CD8-positive, alpha-beta memory T cell (primary cell): ENCODE measurements at regions not wholly inside any gene's neighbourhood (a gene's known extent, or its start where the extent isn't known, plus 50 kb on each side); places are given as distances from the start of the nearest gene placed in this dataset.

ENCODE experiments used
- CTCF ChIA-PET: fragments of 350-600 bp; sonication (Branson Sonifier 250); formaldehyde crosslinking; loops from one replicate; lab custom pipeline; 2021; ENCODE audit warnings: antibody characterized with exemption; lab: Charles Lee
- POLR2A ChIA-PET: fragments of 350-600 bp; sonication (Branson Sonifier 250); formaldehyde crosslinking; loops from one replicate; lab custom pipeline; 2021; ENCODE audit warnings: antibody characterized with exemption; lab: Charles Lee
- DNase-seq, 5 donors: peaks; one replicate each; pipeline versions ENCODE4 v3.0.0 to v3.0.0-alpha.2; 2020 to 2022; ENCODE audit warnings: mixed read lengths in 1 of 5
- H3K27ac ChIP-seq: one replicate; pipeline ENCODE4 v1.7.0; 2013; ENCODE audit warnings: low read depth, mild to moderate bottlenecking, low read length, moderate library complexity
- H3K27me3 ChIP-seq: 2 replicates; pipeline ENCODE4 v1.7.0; 2013; ENCODE audit warnings: low read length, mild to moderate bottlenecking; ENCODE audit not compliant: insufficient read depth, poor library complexity, severe bottlenecking
- H3K36me3 ChIP-seq: 2 replicates; pipeline ENCODE4 v1.7.0; 2013; ENCODE audit warnings: mild to moderate bottlenecking, low read length, moderate library complexity; ENCODE audit not compliant: insufficient read depth
- H3K4me1 ChIP-seq: 2 replicates; pipeline ENCODE4 v1.7.0; 2013; ENCODE audit warnings: mild to moderate bottlenecking, low read length, moderate library complexity; ENCODE audit not compliant: insufficient read depth
- H3K4me3 ChIP-seq: 2 replicates; pipeline ENCODE4 v1.7.0; 2013; ENCODE audit warnings: mild to moderate bottlenecking, low read length
- H3K9me3 ChIP-seq: 2 replicates; pipeline ENCODE4 v1.7.0; 2013; ENCODE audit warnings: mild to moderate bottlenecking, low read length
- H3K27ac Mint-ChIP-seq, 8 donors: one replicate each; pipeline ENCODE4 v1.8.0; 2020 to 2021; ENCODE audit warnings: mixed read lengths in 8 of 8, mild to moderate bottlenecking in 6 of 8, inconsistent platforms in 3 of 8, moderate library complexity in 3 of 8
- H3K27me3 Mint-ChIP-seq, 2 donors: one replicate each; pipeline ENCODE4 v1.8.0; 2020 to 2021; ENCODE audit warnings: mixed read lengths in 2 of 2, mild to moderate bottlenecking in 1 of 2, moderate library complexity in 1 of 2
- H3K36me3 Mint-ChIP-seq, 3 donors: one replicate each; pipeline ENCODE4 v1.8.0; 2020 to 2021; ENCODE audit warnings: mixed read lengths in 3 of 3, inconsistent platforms in 1 of 3, mild to moderate bottlenecking in 1 of 3
- H3K4me1 Mint-ChIP-seq, 3 donors: one replicate each; pipeline ENCODE4 v1.8.0; 2020 to 2021; ENCODE audit warnings: mixed read lengths in 3 of 3, inconsistent platforms in 1 of 3, mild to moderate bottlenecking in 1 of 3
- H3K4me3 Mint-ChIP-seq, 7 donors: one replicate each; pipeline ENCODE4 v1.8.0; 2020 to 2021; ENCODE audit warnings: mixed read lengths in 7 of 7, mild to moderate bottlenecking in 6 of 7, moderate library complexity in 4 of 7, inconsistent platforms in 2 of 7
- H3K9me3 Mint-ChIP-seq, 5 donors: one replicate each; pipeline ENCODE4 v1.8.0; 2020 to 2022; ENCODE audit warnings: mixed read lengths in 5 of 5, mild to moderate bottlenecking in 3 of 5, moderate library complexity in 2 of 5, inconsistent platforms in 1 of 5

GRCh38 chr5:21171038-21171437 is 1183.0 kb upstream of the CDH18 start:
- Histone ChIP-seq H3K4me3 (no peak overlapping the region), H3K27ac (no peak overlapping the region), H3K9me3 (no peaks in the 10 kb centered on the region), H3K36me3 (no peaks in the 10 kb centered on the region), H3K4me1 (no peaks in the 10 kb centered on the region), H3K27me3 (no peaks in the 10 kb centered on the region)
- Mint-ChIP-seq H3K27me3 (no peaks in the 10 kb centered on the region), H3K27ac (no peak overlapping the region), H3K4me1 (no peaks in the 10 kb centered on the region), H3K4me3 (no peak overlapping the region), H3K9me3 (peaks cover 2 to 24% (median 5%) of the 10 kb centered on the region in 5 donors), H3K36me3 (no peaks in the 10 kb centered on the region)
- POLR2A ChIA-PET = no interaction called here
- CTCF ChIA-PET = no interaction called here
- DNase-seq = no peak

DNA sequence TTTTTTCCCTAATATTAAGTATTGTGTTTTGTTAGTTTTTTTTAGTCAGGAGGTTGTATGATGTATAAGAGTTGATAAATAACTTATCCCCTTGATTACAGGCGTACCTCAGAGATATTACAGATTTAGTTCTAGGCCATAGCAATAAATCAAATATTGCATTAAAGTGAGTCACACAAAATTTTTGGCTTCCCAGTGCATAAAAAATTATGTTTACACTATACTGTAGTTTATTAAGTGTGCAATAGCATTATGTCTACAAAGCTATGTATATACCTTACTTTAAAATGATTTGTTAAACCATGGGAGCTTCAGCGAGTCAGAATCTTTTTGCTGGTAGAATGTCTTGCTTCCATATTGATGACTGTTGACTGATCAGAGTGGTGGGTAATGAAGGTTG is 1180.6 kb upstream of the CDH18 start:
- Histone ChIP-seq H3K4me1 (no peaks in the 10 kb centered on the region), H3K9me3 (no peaks in the 10 kb centered on the region), H3K4me3 (no peak overlapping the region), H3K36me3 (no peaks in the 10 kb centered on the region), H3K27ac (no peak overlapping the region), H3K27me3 (no peaks in the 10 kb centered on the region)
- Mint-ChIP-seq H3K36me3 (no peaks in the 10 kb centered on the region), H3K4me1 (no peaks in the 10 kb centered on the region), H3K4me3 (no peak overlapping the region), H3K27me3 (no peaks in the 10 kb centered on the region), H3K9me3 (peaks cover 3 to 18% (median 5%) of the 10 kb centered on the region in 5 donors), H3K27ac (no peak overlapping the region)
- ChIA-PET CTCF (no interaction called here), POLR2A (no interaction called here)
- DNase-seq = no peak

GRCh38 chr5:21165344-21165743 is 1177.3 kb upstream of the CDH18 start:
- no peaks in the 10 kb centered on the region for H3K9me3 ChIP-seq
- Mint-ChIP-seq H3K9me3 (peaks cover 0 to 22% (median 8%) of the 10 kb centered on the region in 5 donors), H3K4me3 (no peak overlapping the region), H3K36me3 (no peaks in the 10 kb centered on the region), H3K27me3 (no peaks in the 10 kb centered on the region), H3K4me1 (no peaks in the 10 kb centered on the region), H3K27ac (no peak overlapping the region)
- no peak for DNase-seq
- H3K4me3 ChIP-seq = no peak overlapping the region
- POLR2A ChIA-PET = no interaction called here
- H3K36me3 ChIP-seq = no peaks in the 10 kb centered on the region
- CTCF ChIA-PET = no interaction called here
- no peaks in the 10 kb centered on the region for H3K4me1 ChIP-seq
- H3K27me3 ChIP-seq = no peaks in the 10 kb centered on the region
- H3K27ac ChIP-seq = no peak overlapping the region

DNA sequence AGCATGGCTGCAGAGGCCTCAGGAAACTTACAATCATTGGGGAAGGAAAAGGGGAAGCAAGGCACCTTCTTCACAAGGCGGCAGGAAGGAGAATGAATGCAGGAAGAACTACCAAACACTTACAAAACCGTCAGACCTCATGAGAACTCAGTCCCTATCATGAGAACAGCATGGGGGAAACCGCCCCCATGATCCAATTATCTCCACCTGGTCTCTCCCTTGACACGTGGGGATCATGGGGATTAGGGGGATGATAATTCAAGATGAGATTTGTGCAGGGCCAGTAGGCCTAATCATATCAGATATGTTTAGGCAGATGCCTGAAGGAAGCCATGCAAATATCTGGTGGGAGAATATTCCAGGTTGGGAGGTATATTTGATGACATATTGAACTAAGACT is 1176.4 kb upstream of the CDH18 start:
- Mint-ChIP-seq H3K27me3 (no peaks in the 10 kb centered on the region), H3K27ac (no peak overlapping the region), H3K4me1 (no peaks in the 10 kb centered on the region), H3K4me3 (no peak overlapping the region), H3K9me3 (peaks cover 0 to 20% (median 11%) of the 10 kb centered on the region in 5 donors), H3K36me3 (no peaks in the 10 kb centered on the region)
- POLR2A ChIA-PET = no interaction called here
- CTCF ChIA-PET = no interaction called here
- no peak for DNase-seq
- Histone ChIP-seq H3K4me3 (no peak overlapping the region), H3K4me1 (no peaks in the 10 kb centered on the region), H3K27me3 (no peaks in the 10 kb centered on the region), H3K27ac (no peak overlapping the region), H3K36me3 (no peaks in the 10 kb centered on the region), H3K9me3 (no peaks in the 10 kb centered on the region)

- ChIA-PET POLR2A (no interaction called here), CTCF (no interaction called here)
- Histone ChIP-seq H3K4me3 (no peak overlapping the region), H3K4me1 (no peaks in the 10 kb centered on the region), H3K27ac (no peak overlapping the region), H3K9me3 (no peaks in the 10 kb centered on the region), H3K36me3 (no peaks in the 10 kb centered on the region), H3K27me3 (no peaks in the 10 kb centered on the region)
- Mint-ChIP-seq H3K36me3 (no peaks in the 10 kb centered on the region), H3K9me3 (peaks cover 0 to 20% (median 11%) of the 10 kb centered on the region in 5 donors), H3K4me3 (no peak overlapping the region), H3K27ac (no peak overlapping the region), H3K27me3 (no peaks in the 10 kb centered on the region), H3K4me1 (no peaks in the 10 kb centered on the region)
- no peak for DNase-seq
Observed at GRCh38 chr5:21159510-21160059, 1171.6 kb upstream of the CDH18 start.

DNA sequence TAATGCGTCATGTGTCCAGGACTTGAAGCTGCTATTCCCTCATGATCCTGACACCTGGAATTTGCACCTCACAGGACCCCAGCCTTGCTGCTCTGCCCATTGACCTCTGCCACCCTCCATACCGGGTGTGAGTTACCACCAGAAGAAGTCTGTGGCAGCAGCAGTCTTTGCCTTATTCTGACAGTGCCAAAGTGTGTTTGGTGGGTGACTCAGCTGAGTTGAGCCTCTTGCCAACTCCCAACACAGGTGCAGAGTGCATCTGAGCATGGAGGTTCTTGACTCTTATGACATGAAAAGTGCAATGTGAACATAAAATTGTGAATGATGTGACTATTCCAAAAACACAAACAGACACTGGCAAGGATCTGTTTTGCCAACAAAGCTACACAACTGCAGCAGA is 1166.5 kb upstream of the CDH18 start:
- Histone ChIP-seq H3K36me3 (no peaks in the 10 kb centered on the region), H3K27me3 (no peaks in the 10 kb centered on the region), H3K4me3 (no peak overlapping the region), H3K27ac (no peak overlapping the region), H3K9me3 (no peaks in the 10 kb centered on the region), H3K4me1 (no peaks in the 10 kb centered on the region)
- ChIA-PET CTCF (no interaction called here), POLR2A (no interaction called here)
- Mint-ChIP-seq H3K4me1 (no peaks in the 10 kb centered on the region), H3K4me3 (no peak overlapping the region), H3K9me3 (peaks cover 4 to 11% (median 6%) of the 10 kb centered on the region in 5 donors), H3K27me3 (no peaks in the 10 kb centered on the region), H3K36me3 (no peaks in the 10 kb centered on the region), H3K27ac (no peak overlapping the region)
- DNase-seq = no peak

DNA sequence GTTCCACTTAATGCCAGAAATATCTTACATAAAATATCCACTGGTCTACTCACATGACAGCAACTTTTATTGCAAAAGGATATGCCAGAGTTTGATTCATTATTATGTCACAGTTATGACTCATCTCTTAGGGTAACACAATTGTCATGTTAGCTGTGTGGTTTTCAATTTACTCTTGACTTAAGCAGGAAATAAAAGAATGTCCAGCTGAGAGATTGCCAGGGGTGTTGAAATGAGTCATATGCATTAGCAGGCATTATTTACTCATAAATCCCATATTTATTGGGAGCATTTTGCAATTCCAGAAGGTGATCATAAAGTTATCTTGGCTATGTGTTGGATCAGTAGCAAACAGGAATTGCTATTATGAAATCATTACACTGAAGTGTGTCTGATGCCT is 1164.6 kb upstream of the CDH18 start:
- ChIA-PET CTCF (no interaction called here), POLR2A (no interaction called here)
- no peak overlapping the region for H3K4me3 Mint-ChIP-seq
- Histone ChIP-seq H3K4me3 (no peak overlapping the region), H3K4me1 (no peaks in the 10 kb centered on the region), H3K27me3 (no peaks in the 10 kb centered on the region), H3K9me3 (no peaks in the 10 kb centered on the region), H3K27ac (no peak overlapping the region), H3K36me3 (no peaks in the 10 kb centered on the region)
- no peak overlapping the region for H3K27ac Mint-ChIP-seq
- H3K27me3 Mint-ChIP-seq = no peaks in the 10 kb centered on the region
- DNase-seq = no peak
- no peaks in the 10 kb centered on the region for H3K4me1 Mint-ChIP-seq
- no peaks in the 10 kb centered on the region for H3K36me3 Mint-ChIP-seq
- peaks cover 2 to 24% (median 5%) of the 10 kb centered on the region in 5 donors for H3K9me3 Mint-ChIP-seq

DNA sequence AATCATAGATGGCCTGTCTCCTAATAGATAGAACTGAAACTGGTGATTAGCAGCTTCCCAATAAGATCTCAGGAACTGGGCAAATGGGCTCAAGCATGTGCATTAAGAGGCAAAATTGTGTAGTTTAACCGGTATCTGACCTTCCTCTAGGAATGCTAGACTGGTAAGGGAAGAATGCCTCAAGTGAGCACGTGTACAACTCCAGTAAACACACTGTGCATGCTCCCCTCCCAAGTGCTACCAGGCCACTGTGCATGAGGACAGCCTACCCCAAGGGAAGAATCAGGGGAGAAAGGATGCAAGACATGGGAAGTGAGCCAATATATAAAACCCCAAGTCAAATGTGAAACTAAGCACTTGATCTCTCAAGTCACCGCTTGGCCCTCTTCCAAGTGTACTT is 1157.4 kb upstream of the CDH18 start:
- ChIA-PET POLR2A (no interaction called here), CTCF (no interaction called here)
- Mint-ChIP-seq H3K36me3 (no peaks in the 10 kb centered on the region), H3K27me3 (no peaks in the 10 kb centered on the region), H3K27ac (no peak overlapping the region), H3K9me3 (peaks cover 0 to 22% (median 5%) of the 10 kb centered on the region in 5 donors), H3K4me1 (no peaks in the 10 kb centered on the region), H3K4me3 (no peak overlapping the region)
- Histone ChIP-seq H3K4me3 (no peak overlapping the region), H3K9me3 (no peaks in the 10 kb centered on the region), H3K4me1 (no peaks in the 10 kb centered on the region), H3K27me3 (no peaks in the 10 kb centered on the region), H3K36me3 (no peaks in the 10 kb centered on the region), H3K27ac (no peak overlapping the region)
- no peak for DNase-seq

DNA sequence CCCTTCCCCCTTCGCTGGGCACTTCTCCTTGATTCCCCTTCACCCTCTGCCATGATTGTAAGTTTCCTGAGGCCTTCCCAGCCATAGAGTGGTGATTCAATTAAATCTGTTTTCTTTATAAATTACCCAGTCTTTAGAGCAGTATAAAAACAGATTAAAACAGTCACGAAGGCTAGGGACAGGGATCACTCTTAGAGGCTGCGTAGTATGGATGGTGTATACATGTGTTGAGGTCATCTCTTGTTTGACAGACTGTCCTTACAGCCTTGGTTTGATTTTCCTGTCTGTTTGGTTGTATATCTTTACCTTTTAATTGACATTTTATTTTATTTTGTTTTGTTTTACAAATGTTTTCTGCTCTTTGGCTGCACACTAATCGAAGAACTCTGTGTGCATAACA is 1155.7 kb upstream of the CDH18 start:
- Histone ChIP-seq H3K27me3 (no peaks in the 10 kb centered on the region), H3K27ac (no peak overlapping the region), H3K9me3 (no peaks in the 10 kb centered on the region), H3K36me3 (no peaks in the 10 kb centered on the region), H3K4me1 (no peaks in the 10 kb centered on the region), H3K4me3 (no peak overlapping the region)
- no peak overlapping the region for H3K27ac Mint-ChIP-seq
- POLR2A ChIA-PET = no interaction called here
- CTCF ChIA-PET = no interaction called here
- DNase-seq = no peak
- no peaks in the 10 kb centered on the region for H3K36me3 Mint-ChIP-seq
- peaks cover 0 to 18% (median 5%) of the 10 kb centered on the region in 5 donors for H3K9me3 Mint-ChIP-seq
- H3K4me3 Mint-ChIP-seq = no peak overlapping the region
- H3K27me3 Mint-ChIP-seq = no peaks in the 10 kb centered on the region
- H3K4me1 Mint-ChIP-seq = no peaks in the 10 kb centered on the region
